EL (cell line): ENCODE measurements at regions not wholly inside any gene's neighbourhood (a gene's known extent, or its start where the extent isn't known, plus 50 kb on each side); places are given as distances from the start of the nearest gene placed in this dataset.
A peak's percentile ranks its signal among the peaks of the same experiment; 100 is the strongest.

ENCODE experiments used
- DNase-seq: peaks from one replicate; pipeline ENCODE4 v3.0.0-alpha.2; 2016

GRCh38 chr15:95910643-95911212 is 419.8 kb upstream of the NR2F2 start:
- no peak for DNase-seq

DNA sequence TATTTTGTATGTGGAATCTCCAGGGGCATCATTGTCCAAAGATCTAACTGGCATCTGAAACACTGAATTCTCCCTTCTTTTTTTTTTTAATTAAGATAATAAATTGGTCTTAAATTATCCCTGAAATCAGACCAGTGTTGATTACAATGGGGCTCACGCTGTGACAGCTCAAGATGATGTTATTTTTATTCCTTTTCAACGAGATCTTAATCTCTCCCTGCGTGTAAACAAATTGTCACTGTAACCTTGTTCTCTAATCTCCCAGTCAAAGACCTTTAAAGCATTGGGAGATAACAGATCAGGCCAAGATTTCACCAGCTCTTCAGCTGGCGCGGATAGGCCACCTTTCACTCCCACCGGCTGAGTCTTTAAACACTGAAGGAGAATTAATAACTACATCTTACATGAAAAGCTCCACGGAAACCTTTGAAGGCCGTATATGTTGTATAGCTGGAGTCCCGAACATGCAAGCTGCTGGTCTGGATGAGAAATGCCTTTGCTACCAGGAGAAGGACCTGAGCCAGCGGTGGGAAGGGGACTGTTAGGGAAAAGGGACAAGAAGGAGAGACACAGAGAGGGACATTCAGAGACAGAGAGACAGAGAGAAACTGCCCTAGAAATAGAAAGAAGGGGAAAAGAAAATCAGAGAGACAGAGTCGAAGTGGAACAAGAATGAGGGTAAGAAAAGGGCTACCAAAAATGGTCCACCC is 418.8 kb upstream of the NR2F2 start:
- DNase-seq, result no peak

DNA sequence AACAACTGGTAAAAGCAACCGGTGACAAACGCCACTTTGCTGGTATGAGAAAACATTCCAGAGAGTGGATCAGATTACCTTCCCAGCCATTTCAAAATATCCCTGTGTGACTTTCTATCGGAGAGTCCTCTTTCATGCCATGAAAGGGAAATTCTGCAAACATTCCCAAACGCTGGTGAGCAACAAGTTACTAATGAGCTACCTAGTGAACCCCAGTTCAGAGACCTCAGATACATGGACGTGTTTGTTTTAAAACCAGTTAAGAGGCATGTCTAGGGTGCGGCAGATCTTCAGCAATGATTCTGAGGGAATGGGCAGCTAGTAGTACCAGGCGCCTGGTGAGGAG is 418.2 kb upstream of the NR2F2 start:
- no peak for DNase-seq

- DNase-seq, result no peak
Measured at GRCh38 chr15:95912728-95913127, 417.8 kb upstream of the NR2F2 start.

DNA sequence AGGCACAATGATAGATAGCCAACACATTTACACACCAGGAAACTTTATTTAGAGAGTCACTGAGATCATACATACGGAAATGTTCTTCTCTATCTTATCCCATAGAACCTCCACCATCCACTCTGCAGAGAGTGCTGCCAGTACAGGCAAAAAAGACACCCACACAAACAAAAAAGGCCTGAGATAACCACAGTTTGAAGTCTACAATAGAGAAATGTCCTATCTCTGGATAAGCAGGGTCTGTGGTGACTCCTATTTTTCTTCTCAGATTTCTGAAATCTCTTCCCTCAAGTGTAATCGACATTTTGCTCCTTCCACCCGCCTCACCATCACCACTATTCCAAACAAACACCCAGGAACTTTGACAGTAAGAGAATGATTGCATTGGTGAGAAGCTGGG is 413.9 kb upstream of the NR2F2 start:
- no peak for DNase-seq

DNA sequence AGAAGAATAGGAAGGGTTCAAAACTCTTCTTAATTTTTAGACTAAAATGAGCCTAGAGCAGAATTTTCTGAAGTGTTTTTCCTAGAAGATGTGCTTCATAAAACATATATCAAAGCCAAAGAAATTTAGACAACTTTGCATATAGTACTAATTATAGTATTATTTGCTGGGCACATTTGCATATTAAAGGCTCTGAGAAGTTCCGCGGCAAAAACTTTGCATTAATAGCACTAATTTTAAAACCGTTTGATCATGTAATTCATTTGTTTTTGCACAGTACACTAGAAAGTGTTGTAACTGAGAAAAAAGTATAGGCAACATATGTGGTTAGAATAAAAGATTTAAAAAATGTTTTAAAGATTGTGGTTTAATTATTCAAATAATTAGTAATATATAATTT is 412.0 kb upstream of the NR2F2 start:
- no peak for DNase-seq

- peak; percentile 9 for DNase-seq
Measured at GRCh38 chr15:95919460-95919859, 411.0 kb upstream of the NR2F2 start.

- DNase-seq, result no peak
Measured at GRCh38 chr15:95921404-95921803, 409.1 kb upstream of the NR2F2 start.

DNA sequence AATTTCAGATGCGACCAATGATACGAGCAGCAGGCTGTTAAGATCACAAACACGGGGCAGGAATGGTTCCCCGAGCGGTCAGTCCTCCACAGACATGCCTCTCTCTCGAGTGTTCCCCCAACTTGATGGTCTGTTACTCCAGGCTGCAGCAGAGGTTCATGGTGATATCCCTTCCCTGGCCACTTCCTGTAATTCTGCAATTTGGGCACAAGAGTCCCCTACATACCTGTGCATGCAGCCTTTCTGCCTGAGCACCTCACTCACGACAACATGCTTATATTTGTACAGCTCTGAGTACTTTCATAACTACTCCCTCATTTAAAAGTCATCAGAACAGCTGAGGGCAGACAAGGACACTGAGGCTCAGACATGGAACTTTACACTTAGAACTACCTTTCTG is 408.1 kb upstream of the NR2F2 start:
- DNase-seq, result no peak

DNA sequence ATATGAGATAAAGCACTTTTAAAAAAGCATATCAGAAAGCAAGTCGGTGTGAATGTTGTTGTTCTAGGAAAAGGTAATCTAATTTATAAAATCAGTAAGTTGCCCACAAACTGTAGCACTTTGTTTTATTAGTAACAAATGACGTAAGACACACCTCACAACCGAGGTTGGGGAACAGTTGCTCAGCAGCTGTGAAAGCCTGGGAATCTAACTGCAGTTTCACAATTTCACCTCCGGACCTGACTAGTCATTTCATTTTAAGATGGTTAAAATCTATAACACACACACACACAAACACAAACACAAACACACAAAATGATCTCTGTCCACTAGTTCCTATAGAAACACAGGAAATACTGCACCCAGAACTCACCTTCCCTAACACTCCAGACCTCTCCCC is 406.7 kb upstream of the NR2F2 start:
- DNase-seq, result no peak

DNA sequence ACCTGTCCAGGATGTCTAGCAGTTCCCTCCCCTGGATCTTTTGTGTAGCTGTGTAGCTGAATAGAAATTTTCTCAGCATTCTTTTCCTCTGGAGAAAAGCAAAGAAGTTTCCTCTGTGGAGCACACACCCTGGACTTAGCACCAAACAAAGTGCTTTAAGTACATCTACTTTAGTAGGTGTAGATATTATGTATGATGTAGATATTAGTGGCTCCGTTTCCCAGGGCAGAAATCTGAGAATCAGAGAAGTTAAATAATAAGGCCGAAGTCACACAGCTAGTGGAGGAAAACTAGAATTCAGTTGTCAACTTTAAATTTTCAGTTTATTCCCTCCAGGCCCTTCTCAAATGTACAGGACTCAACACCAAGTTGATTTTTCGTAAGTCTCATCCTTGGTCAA is 401.7 kb upstream of the NR2F2 start:
- DNase-seq, result no peak

- no peak for DNase-seq
Measured at GRCh38 chr15:95929232-95929846, 401.2 kb upstream of the NR2F2 start.

DNA sequence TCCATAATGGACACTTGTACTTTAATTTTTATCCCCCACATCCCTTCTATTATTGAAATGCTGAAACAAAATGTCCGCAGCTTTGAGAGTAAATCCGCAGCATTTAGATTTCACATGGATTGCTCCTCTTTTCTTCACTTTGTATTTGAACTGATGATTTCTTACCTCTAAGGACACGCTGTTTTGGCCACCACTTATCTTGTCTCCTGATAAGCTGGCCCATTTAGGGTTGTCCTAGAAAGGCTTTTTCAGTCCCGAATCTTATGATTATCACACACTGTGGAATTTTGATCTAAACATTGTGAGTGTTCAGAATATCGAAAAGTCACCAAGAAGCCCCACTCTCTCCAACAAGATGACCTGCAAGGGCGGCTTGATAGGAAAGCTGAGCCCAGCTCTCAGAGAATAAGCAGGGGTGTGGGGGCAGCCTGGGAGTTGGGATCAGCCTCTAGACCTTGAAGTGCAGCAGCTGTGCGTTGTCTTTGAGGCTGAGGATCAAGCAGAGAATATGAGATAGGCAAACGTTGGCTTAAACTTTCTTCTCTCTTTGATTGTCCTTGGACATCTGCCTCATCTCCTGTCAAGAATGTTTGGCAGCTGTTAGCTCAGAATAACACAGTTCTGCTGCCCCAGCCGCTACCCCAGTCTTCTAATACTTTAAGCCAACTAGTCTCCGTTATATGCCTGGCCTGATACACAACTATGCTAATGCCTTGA is 399.7 kb upstream of the NR2F2 start:
- no peak for DNase-seq

- DNase-seq, result no peak
Measured at GRCh38 chr15:95931619-95932018, 398.9 kb upstream of the NR2F2 start.

- no peak for DNase-seq
Measured at GRCh38 chr15:95932141-95932540, 398.4 kb upstream of the NR2F2 start.

DNA sequence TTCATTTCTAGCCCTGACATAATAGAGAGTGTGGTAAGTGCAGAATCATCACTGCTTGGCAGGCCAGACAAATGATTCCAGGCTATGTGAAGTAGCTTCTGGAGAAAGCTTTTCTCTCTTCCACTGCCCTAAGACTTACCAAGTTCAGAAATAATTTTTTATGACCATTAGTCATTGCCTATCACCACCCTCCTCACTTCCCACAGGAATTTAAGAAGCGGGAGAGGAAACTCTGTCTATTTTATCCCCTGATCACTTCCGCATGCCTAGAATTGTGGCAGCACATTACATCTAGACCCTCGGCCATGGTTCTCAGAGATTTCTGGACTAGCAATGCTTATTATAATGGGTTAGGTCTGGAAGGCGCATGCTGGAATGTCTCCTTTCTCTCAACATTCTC is 397.8 kb upstream of the NR2F2 start:
- DNase-seq, result peak; percentile 95

- no peak for DNase-seq
Measured at GRCh38 chr15:95935852-95936251, 394.6 kb upstream of the NR2F2 start.

DNA sequence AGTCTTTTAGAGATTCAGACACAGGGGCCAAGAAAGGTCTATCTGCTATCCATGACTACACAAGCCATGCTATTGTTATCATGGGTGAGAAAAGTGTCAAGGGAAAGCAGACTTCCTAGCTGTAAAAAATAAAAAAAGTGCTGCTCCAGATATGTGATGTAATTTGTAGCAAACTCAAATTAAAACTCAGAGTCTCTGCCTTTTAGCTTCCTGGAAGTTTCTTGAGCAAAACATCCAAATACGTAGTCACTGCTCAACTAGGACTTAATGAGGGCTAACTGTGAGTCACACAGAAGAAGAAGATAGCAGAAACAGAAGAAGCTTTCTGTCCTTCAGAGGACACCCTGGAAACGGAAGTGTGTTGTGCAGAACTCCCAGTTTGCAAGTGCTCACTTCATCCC is 393.4 kb upstream of the NR2F2 start:
- peak; percentile 17 for DNase-seq

- DNase-seq, result no peak
Measured at GRCh38 chr15:95940431-95940985, 390.0 kb upstream of the NR2F2 start.

GRCh38 chr15:95944193-95944592 is 386.3 kb upstream of the NR2F2 start:
- no peak for DNase-seq

- DNase-seq, result no peak
Measured at GRCh38 chr15:95944661-95945255, 385.7 kb upstream of the NR2F2 start.

DNA sequence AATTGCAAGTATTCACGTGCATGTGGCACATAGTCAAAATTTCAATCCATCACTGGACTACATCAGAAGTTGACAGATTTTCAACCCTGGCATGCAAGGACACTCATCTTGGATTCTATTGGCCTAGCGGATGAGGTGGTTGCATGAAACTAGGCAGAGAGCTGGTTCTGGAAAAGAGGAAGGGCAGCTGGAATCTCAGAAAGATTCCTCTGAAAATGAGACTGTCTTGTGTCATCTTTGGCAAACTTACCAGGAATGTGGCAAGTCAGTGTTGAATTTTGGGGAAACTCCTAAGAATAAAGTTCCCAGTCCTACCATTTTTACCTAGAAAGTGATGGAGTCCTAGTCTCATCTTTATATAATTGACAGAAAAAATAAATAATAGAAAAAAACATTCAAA is 384.3 kb upstream of the NR2F2 start:
- no peak for DNase-seq

- DNase-seq, result no peak
Measured at GRCh38 chr15:95946926-95947325, 383.6 kb upstream of the NR2F2 start.
